Natural killer cell (primary cell): ENCODE measurements at regions not wholly inside any gene's neighbourhood (a gene's known extent, or its start where the extent isn't known, plus 50 kb on each side); places are given as distances from the start of the nearest gene placed in this dataset.

Source experiments
- ATAC-seq, 3 donors: fragments of 150-1000 bp in 2 of 3; fragments of 200-7000 bp in 1 of 3; cut with Tn5 transposase; 1 replicate in 1 of 3; 2 replicates in 2 of 3; pipeline ENCODE4 v1.10.0; 2021; ENCODE audit warnings: mild to moderate bottlenecking in 2 of 3, moderate library complexity in 2 of 3
- DNase-seq, 2 donors: peaks; one replicate each; pipeline versions ENCODE4 v3.0.0 to v3.0.0-alpha.2; 2013 to 2021; ENCODE audit warnings: mixed read lengths in 1 of 2
- H3K27ac ChIP-seq: one replicate; pipeline ENCODE4 v1.5.1; 2013; ENCODE audit warnings: mild to moderate bottlenecking, low read length
- H3K27me3 ChIP-seq: one replicate; pipeline ENCODE4 v1.6.1; 2013; ENCODE audit warnings: low read length; ENCODE audit not compliant: control insufficient read depth, insufficient read depth
- H3K36me3 ChIP-seq: one replicate; pipeline ENCODE4 v1.6.1; 2013; ENCODE audit warnings: low read length; ENCODE audit not compliant: control insufficient read depth, insufficient read depth
- H3K4me1 ChIP-seq: one replicate; pipeline ENCODE4 v1.6.1; 2013; ENCODE audit warnings: low read length; ENCODE audit not compliant: control insufficient read depth, insufficient read depth
- H3K4me3 ChIP-seq: one replicate; pipeline ENCODE4 v1.5.1; 2013; ENCODE audit warnings: low read length
- H3K9me3 ChIP-seq: one replicate; pipeline ENCODE4 v1.6.1; 2013; ENCODE audit warnings: low read length; ENCODE audit not compliant: control insufficient read depth, insufficient read depth
- H3K27ac Mint-ChIP-seq, 2 donors: one replicate each; pipeline ENCODE4 v1.8.0; 2022; ENCODE audit warnings: mild to moderate bottlenecking in 2 of 2, mixed read lengths in 2 of 2, moderate library complexity in 1 of 2
- H3K27me3 Mint-ChIP-seq, 2 donors: one replicate each; pipeline ENCODE4 v1.8.0; 2022; ENCODE audit warnings: low read depth in 2 of 2, mixed read lengths in 2 of 2
- H3K36me3 Mint-ChIP-seq: one replicate; pipeline ENCODE4 v1.8.0; 2022; ENCODE audit warnings: mixed read lengths
- H3K4me1 Mint-ChIP-seq, 2 donors: one replicate each; pipeline ENCODE4 v1.8.0; 2022; ENCODE audit warnings: mixed read lengths in 2 of 2
- H3K4me3 Mint-ChIP-seq: one replicate; pipeline ENCODE4 v1.8.0; 2022; ENCODE audit warnings: mild to moderate bottlenecking, moderate library complexity, mixed read lengths
- H3K9me3 Mint-ChIP-seq, 2 donors: one replicate each; pipeline ENCODE4 v1.8.0; 2022; ENCODE audit warnings: mixed read lengths in 2 of 2
- WGBS: methylation state at CpG from one replicate; pipeline ENCODE4 v1.1.7; 2013; ENCODE audit warnings: missing lambda C conversion rate; ENCODE audit not compliant: insufficient coverage; 5-methylcytosine and 5-hydroxymethylcytosine counted together
- intact Hi-C: fragments of 100-400 bp; cut with micrococcal nuclease; formaldehyde crosslinking; loops from one replicate; pipeline ENCODE4 v1.14.2; 2022
- TF ChIP-seq, protein P1 (sequence below): fragments of 200-600 bp; IDR thresholded peaks from one replicate; pipeline ENCODE4 v1.8.0; 2022; ENCODE audit warnings: antibody characterized with exemption

DNA sequence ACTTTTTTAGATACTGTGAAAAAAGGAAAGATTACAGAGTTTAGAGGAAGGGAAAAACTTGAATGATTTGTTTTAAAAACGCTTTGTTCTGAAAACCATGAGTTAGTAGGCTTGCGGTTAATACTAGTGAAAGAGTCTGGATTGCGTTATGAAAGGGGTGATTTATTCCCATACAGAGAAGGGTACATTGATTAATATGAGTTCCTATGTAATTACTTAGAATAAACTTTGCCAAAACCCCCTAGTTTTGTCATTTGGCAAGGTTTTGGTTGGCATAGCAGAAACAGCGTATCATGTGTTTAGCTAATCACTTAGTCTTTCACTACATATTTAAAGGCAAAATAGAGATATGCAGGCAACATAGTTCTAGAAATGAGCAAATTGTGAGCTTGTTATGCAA, 91.2 kb upstream of the POT1 start:
- H3K27ac Mint-ChIP-seq, result no peak overlapping the region
- H3K36me3 Mint-ChIP-seq, result no peaks in the 10 kb centered on the region
- no peaks in the 10 kb centered on the region for H3K4me1 Mint-ChIP-seq
- DNase-seq (no peak), ATAC-seq (no peak)
- intact Hi-C loops, result no loop called here
- H3K27me3 Mint-ChIP-seq, result no peaks in the 10 kb centered on the region
- H3K9me3 ChIP-seq, result no peaks in the 10 kb centered on the region
- no peak overlapping the region for H3K4me3 ChIP-seq
- H3K36me3 ChIP-seq, result no peaks in the 10 kb centered on the region
- no peaks in the 10 kb centered on the region for H3K4me1 ChIP-seq
- peaks cover 4 to 8% of the 10 kb centered on the region in 2 donors for H3K9me3 Mint-ChIP-seq
- no peaks in the 10 kb centered on the region for H3K27me3 ChIP-seq
- TF ChIP-seq, protein P1, sequence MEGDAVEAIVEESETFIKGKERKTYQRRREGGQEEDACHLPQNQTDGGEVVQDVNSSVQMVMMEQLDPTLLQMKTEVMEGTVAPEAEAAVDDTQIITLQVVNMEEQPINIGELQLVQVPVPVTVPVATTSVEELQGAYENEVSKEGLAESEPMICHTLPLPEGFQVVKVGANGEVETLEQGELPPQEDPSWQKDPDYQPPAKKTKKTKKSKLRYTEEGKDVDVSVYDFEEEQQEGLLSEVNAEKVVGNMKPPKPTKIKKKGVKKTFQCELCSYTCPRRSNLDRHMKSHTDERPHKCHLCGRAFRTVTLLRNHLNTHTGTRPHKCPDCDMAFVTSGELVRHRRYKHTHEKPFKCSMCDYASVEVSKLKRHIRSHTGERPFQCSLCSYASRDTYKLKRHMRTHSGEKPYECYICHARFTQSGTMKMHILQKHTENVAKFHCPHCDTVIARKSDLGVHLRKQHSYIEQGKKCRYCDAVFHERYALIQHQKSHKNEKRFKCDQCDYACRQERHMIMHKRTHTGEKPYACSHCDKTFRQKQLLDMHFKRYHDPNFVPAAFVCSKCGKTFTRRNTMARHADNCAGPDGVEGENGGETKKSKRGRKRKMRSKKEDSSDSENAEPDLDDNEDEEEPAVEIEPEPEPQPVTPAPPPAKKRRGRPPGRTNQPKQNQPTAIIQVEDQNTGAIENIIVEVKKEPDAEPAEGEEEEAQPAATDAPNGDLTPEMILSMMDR, result no peak
- H3K4me3 Mint-ChIP-seq, result no peak overlapping the region
- 98% methylated on average over 3 of the region's 4 CpGs for WGBS
- no peak overlapping the region for H3K27ac ChIP-seq

DNA sequence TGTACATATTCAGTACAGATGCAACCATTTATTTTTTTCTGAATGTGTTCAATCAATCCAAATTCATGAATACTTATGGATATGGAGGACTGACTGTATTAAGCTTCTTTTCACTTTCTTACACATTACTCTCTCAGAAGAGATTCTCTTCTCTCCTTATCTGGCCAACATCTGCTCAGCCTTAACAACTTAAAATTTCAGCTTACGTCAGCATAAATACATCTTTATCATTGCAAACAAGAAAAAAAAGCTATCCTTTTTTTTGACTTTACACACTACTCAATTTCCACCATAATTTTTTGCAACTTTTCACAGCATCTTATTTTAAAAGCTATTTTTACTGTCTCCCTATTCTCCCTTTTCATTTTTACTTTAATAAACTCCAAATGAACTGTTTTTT, 80.9 kb upstream of the POT1 start:
- Histone ChIP-seq H3K4me3 (no peak overlapping the region), H3K36me3 (no peaks in the 10 kb centered on the region), H3K4me1 (no peaks in the 10 kb centered on the region), H3K27ac (no peak overlapping the region), H3K9me3 (no peaks in the 10 kb centered on the region), H3K27me3 (no peaks in the 10 kb centered on the region)
- Mint-ChIP-seq H3K27ac (no peak overlapping the region), H3K27me3 (no peaks in the 10 kb centered on the region), H3K4me1 (no peaks in the 10 kb centered on the region), H3K9me3 (peaks cover 7 to 9% of the 10 kb centered on the region in 2 donors), H3K36me3 (no peaks in the 10 kb centered on the region), H3K4me3 (no peak overlapping the region)
- no peak for DNase-seq
- no peak for ATAC-seq
- WGBS, result 89% methylated on average over 1 of the region's 1 CpG
- intact Hi-C loops, result no loop called here
- TF ChIP-seq, protein P1, result no peak

DNA sequence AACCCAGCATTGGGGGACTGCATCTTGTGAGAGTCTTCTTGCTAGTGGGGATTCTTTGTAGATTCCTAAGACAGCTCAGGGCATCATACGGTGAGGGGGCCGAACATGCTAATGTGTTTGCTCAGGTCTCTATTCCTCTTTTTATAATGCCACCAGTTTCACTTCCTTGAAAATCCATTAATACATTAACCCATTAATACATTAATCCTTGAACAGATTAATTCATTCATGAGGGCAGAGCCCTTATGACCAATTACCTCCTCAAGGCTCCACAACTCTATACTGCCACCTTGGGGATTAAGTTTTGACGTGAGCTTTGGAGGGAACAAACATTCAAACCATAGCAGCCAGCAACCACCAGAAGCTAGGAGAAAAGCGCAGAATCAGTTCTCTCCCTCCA, 67.2 kb upstream of the POT1 start:
- no peak for DNase-seq
- no peaks in the 10 kb centered on the region for H3K9me3 ChIP-seq
- H3K36me3 ChIP-seq, result no peaks in the 10 kb centered on the region
- 85% methylated on average over 4 of the region's 4 CpGs for WGBS
- intact Hi-C loops, result no loop called here
- no peak for ATAC-seq
- no peaks in the 10 kb centered on the region for H3K27me3 ChIP-seq
- H3K36me3 Mint-ChIP-seq, result no peaks in the 10 kb centered on the region
- H3K4me1 ChIP-seq, result no peaks in the 10 kb centered on the region
- H3K27me3 Mint-ChIP-seq, result no peaks in the 10 kb centered on the region
- H3K4me3 Mint-ChIP-seq, result no peak overlapping the region
- H3K27ac Mint-ChIP-seq, result no peak overlapping the region
- no peaks in the 10 kb centered on the region for H3K4me1 Mint-ChIP-seq
- peaks cover 8 to 18% of the 10 kb centered on the region in 2 donors for H3K9me3 Mint-ChIP-seq
- H3K27ac ChIP-seq, result no peak overlapping the region
- no peak overlapping the region for H3K4me3 ChIP-seq
- TF ChIP-seq, protein P1, result no peak

GRCh38 chr7:124992851-124993562, 63.4 kb upstream of the POT1 start:
- intact Hi-C loops, result no loop called here
- no peaks in the 10 kb centered on the region for H3K36me3 ChIP-seq
- DNase-seq, result no peak
- WGBS, result 89% methylated on average over 4 of the region's 4 CpGs
- Mint-ChIP-seq H3K4me3 (no peak overlapping the region), H3K27ac (no peak overlapping the region), H3K9me3 (peaks cover 13 to 14% of the 10 kb centered on the region in 2 donors), H3K36me3 (no peaks in the 10 kb centered on the region), H3K27me3 (no peaks in the 10 kb centered on the region), H3K4me1 (no peaks in the 10 kb centered on the region)
- H3K4me1 ChIP-seq, result no peaks in the 10 kb centered on the region
- H3K4me3 ChIP-seq, result no peak overlapping the region
- no peak for ATAC-seq
- TF ChIP-seq, protein P1, result no peak
- no peak overlapping the region for H3K27ac ChIP-seq
- H3K27me3 ChIP-seq, result no peaks in the 10 kb centered on the region
- H3K9me3 ChIP-seq, result no peaks in the 10 kb centered on the region
